NCI-H524 treated with DMSO at 0.1 percent for 48 hours (cell line): ENCODE measurements at regions not wholly inside any gene's neighbourhood (a gene's known extent, or its start where the extent isn't known, plus 50 kb on each side); places are given as distances from the start of the nearest gene placed in this dataset.

Experiments
- DNase-seq: peaks from one replicate; lab custom pipeline; 2025; lab: John Stamatoyannopoulos, UW

DNA sequence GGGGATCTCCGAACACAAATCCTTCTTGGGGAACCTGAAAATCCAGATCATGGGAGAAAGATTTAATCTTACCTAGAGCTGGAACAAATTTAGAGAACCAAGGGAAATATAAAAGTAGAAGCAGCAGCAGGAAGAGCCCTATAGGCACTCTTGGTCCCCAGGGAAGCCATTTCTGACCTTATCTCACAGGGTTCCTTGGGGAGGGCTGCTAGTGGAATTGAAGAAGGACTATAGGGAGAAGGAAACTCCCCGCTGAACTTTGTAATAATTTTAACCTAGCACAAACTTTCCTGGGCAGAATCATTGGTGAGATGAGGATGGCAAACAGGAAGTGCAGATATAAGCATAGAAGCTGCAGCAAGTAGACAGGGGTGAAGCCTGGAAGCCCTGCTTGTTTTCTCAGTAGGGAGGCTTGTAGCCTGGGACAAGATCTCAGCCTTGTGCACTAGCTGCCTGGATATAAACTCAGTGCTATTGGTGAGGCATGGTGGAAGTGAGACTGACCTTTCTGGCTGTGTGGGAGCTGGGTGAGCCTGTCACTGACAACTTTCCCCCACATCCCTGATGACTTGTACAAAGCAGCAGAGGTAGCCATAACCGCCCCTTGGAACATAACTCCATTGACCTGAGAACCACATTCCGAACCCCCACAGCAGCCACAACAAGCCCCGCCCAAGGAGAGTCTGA lies 343.0 kb upstream of the TGFBR2 start:
- no peak for DNase-seq

- DNase-seq, result no peak
Measured at GRCh38 chr3:30263925-30264313, 342.5 kb upstream of the TGFBR2 start.

DNA sequence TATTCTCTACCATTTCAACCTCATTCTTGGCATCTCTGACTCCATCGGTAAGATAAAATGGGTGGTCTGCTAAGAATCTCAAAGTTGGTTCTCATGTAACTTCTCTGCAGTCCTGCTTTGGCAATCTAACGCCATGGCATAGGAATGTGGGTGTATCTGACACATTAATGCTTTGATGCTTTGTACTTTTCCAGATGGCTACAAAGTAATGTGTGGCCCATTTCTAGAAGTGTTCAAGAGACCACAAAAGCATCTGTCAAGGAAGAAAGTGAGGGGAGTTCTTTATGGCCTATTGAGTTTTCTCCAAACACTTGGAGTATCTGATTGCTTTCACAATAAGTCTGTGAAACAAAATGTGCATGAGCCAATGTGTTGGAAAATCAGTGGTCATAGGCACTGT lies 339.9 kb upstream of the TGFBR2 start:
- DNase-seq, result no peak

- no peak for DNase-seq
Measured at GRCh38 chr3:30268288-30268687, 338.1 kb upstream of the TGFBR2 start.

GRCh38 chr3:30269751-30270445 lies 336.5 kb upstream of the TGFBR2 start:
- no peak for DNase-seq

DNA sequence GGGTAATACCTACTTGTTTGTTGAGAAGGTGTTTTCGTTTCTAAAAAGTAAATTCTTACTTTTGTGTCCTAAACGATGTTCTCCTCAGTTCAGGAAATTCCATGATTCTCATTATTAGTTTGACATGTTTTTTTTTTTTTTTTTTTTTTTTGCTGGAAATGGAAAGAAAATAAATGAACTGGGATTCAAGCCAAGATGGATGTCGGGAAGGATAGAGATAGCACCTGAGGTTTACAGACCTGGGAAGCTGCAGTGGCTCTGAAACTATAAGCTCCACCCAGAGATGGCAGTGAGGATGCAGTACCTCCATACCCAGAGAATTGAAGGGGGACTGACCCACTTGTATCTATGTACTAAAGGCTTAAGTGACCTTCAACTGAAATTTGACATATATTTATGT lies 334.6 kb upstream of the TGFBR2 start:
- DNase-seq, result no peak

- no peak for DNase-seq
Measured at GRCh38 chr3:30273304-30274072, 332.9 kb upstream of the TGFBR2 start.

DNA sequence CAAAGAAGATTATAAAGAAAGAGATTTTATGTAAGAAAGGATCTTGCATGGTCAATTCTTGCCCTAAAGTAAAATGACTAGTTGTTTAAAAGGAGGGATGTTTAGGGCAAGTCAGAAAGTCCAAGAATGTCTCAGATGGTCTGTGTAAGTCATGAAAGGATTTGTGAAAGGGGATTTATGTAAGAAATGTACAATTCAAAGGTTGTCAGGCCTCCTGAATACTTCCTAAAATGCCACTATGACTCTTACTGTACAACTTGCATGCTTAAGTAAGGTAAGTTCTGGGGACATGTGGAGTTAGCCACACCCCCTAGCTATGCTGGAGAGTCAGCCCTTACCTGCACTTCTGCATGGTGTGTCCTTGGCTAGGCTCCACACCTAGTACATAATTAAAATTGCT lies 328.9 kb upstream of the TGFBR2 start:
- DNase-seq, result no peak

GRCh38 chr3:30281526-30281925 lies 324.9 kb upstream of the TGFBR2 start:
- peak; percentile 11 for DNase-seq

- no peak for DNase-seq
Measured at GRCh38 chr3:30282154-30282696, 324.2 kb upstream of the TGFBR2 start.

GRCh38 chr3:30285188-30286006 lies 321.0 kb upstream of the TGFBR2 start:
- no peak for DNase-seq

DNA sequence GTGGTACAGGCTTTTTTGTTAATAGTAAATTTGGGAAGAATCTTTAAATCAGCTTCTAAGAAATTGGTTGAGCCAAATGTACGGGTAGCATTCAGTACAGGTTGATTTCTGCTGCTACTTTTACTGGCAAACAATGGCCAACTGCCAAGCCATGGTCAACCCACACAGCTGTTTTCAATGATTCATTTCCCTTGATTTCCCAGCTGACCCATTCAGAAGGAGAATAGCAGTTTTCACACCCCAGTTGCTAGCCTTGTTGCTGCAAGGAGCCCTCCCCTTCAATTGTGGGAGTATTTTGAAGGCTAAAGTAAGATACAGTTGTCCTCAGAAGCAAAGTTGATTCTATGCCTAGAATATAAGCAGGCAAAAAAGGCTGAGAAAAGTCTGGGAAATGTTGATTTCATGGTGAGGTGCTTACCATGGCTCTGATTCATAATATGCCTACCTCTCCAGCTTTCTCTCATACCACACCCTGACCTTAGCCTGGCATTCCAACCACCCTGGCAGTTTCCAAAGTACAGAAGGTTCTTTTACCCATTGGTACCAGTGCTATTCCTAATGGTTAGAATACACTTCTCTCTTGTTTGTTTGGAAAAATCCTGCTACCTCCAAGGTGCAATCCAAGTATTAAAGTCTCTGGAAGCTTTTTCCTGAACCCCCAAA lies 320.3 kb upstream of the TGFBR2 start:
- DNase-seq, result no peak

DNA sequence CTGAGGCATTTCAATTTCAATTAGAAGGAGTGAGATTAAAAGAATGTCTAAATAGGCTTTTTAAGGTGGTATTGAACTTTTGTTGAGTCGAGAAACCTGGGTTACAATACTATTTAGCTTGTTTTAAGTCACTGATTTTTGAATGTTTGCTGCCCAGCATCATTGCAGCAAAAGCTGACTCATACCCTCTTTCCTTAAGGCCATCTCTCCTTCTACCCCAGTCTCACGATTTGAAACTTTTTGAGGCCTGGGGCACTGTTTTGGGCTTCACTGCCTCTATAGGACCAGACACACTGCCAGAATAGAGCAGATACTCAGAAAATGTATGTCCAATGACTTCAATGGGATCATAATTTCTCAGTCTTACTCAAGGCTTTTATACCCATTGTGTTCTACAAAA lies 319.6 kb upstream of the TGFBR2 start:
- no peak for DNase-seq

DNA sequence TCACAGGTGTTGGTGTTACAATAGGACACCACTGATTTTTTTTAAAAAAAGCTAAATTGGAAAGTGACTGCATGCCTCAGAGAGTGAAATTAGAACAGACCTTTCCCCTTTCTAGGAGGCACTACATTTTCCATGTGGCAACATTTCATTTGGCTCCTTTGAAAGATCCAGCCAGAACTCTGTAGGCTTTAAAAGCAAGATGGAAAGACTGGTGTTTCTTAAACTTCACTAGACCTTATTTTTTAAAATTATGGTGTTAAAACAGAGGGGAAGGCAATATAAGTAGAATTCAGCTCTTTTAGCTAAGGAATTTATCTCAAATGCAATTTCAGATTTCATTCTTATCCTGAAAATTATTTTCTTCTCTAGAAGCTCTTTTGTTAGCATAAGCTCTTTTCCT lies 317.6 kb upstream of the TGFBR2 start:
- no peak for DNase-seq

- no peak for DNase-seq
Measured at GRCh38 chr3:30289324-30289723, 317.1 kb upstream of the TGFBR2 start.

GRCh38 chr3:30289766-30290165 lies 316.6 kb upstream of the TGFBR2 start:
- DNase-seq, result no peak

DNA sequence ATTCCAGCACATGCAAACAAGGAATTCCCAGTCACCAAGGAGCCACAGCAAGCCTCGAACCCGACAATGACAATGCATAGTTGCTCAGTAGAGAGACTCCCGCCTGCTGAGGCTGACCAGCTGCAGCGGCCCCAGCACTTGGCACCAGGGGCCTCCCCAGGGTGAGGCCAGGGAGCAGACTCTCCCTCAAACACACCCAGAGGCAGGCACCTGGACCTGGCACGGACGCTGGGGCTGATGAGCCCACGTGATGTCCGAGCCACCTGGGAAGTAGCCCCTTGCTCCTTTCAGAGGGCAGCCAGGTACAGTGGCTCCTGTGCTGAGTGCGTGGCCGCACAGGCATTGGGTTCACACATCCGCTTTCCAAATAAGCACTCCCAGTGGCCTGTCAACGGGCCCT lies 315.9 kb upstream of the TGFBR2 start:
- no peak for DNase-seq

- no peak for DNase-seq
Measured at GRCh38 chr3:30292192-30292893, 314.1 kb upstream of the TGFBR2 start.

GRCh38 chr3:30293621-30294240 lies 312.7 kb upstream of the TGFBR2 start:
- DNase-seq, result no peak

GRCh38 chr3:30294241-30294667 lies 312.1 kb upstream of the TGFBR2 start:
- DNase-seq, result no peak
